HG02571 (cell line): ENCODE measurements at regions not wholly inside any gene's neighbourhood (a gene's known extent, or its start where the extent isn't known, plus 50 kb on each side); places are given as distances from the start of the nearest gene placed in this dataset.

ENCODE experiments used
- ATAC-seq: cut with Tn5 transposase; IDR thresholded peaks from one replicate; pipeline ENCODE4 v1.9.1; 2021; ENCODE audit warnings: mild to moderate bottlenecking, moderate library complexity; ENCODE audit not compliant: unreplicated experiment

- ATAC-seq = no peak
Observed at GRCh38 chr12:92210071-92210470, 64.4 kb upstream of the BTG1 start.

GRCh38 chr12:92208613-92209121 lies 63.0 kb upstream of the BTG1 start:
- ATAC-seq = peak; percentile 64

GRCh38 chr12:92206596-92206995 lies 61.0 kb upstream of the BTG1 start:
- ATAC-seq = no peak

- no peak for ATAC-seq
Observed at GRCh38 chr12:92206011-92206410, 60.4 kb upstream of the BTG1 start.

- no peak for ATAC-seq
Observed at GRCh38 chr12:92199819-92200576, 54.4 kb upstream of the BTG1 start.

GRCh38 chr12:92197815-92198214 lies 52.2 kb upstream of the BTG1 start:
- ATAC-seq = no peak

- ATAC-seq = no peak
Observed at GRCh38 chr12:92196368-92196767, 50.7 kb upstream of the BTG1 start.
